Coronary artery (tissue), 2 donors: ENCODE measurements at regions not wholly inside any gene's neighbourhood (a gene's known extent, or its start where the extent isn't known, plus 50 kb on each side); places are given as distances from the start of the nearest gene placed in this dataset.
"Not testable (repeated sequence)": the region's sequence is repeated elsewhere in the genome, so short reads cannot be mapped to it uniquely, and the experiment has no call there.

Experiments
- DNase-seq: peaks from one replicate; pipeline ENCODE4 v3.0.0-alpha.2; 2017; ENCODE audit warnings: low spot score
- H3K27ac ChIP-seq, 2 donors: fragments of 200-600 bp; sonication (generic); one replicate each; pipeline ENCODE4 v1.5.1; 2016 to 2019
- H3K4me3 ChIP-seq: fragments of 200-600 bp; sonication (generic); 2 replicates; pipeline ENCODE4 v1.5.1; 2016; ENCODE audit warnings: mild to moderate bottlenecking, moderate library complexity
- CTCF ChIP-seq: fragments of 200-600 bp; sonication (generic); IDR thresholded peaks from one replicate; pipeline ENCODE4 v1.5.1; 2019; ENCODE audit warnings: antibody characterized with exemption

- Histone ChIP-seq H3K27ac (no peak overlapping the region), H3K4me3 (no peak overlapping the region)
- DNase-seq = no peak
- TF ChIP-seq CTCF = no peak
These were observed 87.8 kb downstream of the HLX start for GRCh38 chr1:220966881-220967611.

- DNase-seq = no peak
- no peak for TF ChIP-seq CTCF
- no peak overlapping the region for H3K4me3 ChIP-seq
- H3K27ac ChIP-seq = no peak overlapping the region
These were observed 88.7 kb downstream of the HLX start for GRCh38 chr1:220967911-220968310.

- not testable (repeated sequence) for H3K27ac ChIP-seq, H3K4me3 ChIP-seq, DNase-seq
These were observed 90.0 kb downstream of the HLX start for GRCh38 chr1:220969281-220969680.

- Histone ChIP-seq H3K4me3 (no peak overlapping the region), H3K27ac (no peak overlapping the region)
- no peak for TF ChIP-seq CTCF
- DNase-seq = no peak
These were observed 91.1 kb downstream of the HLX start for GRCh38 chr1:220970311-220970710.

GRCh38 chr1:220971221-220971620 lies 92.0 kb downstream of the HLX start:
- TF ChIP-seq CTCF = no peak
- no peak for DNase-seq
- no peak overlapping the region for H3K27ac ChIP-seq
- no peak overlapping the region for H3K4me3 ChIP-seq

GRCh38 chr1:220974431-220974830 lies 95.2 kb downstream of the HLX start:
- no peak overlapping the region for H3K4me3 ChIP-seq
- DNase-seq = no peak
- H3K27ac ChIP-seq = no peak overlapping the region
- TF ChIP-seq CTCF = no peak

GRCh38 chr1:220976390-220976789 lies 97.1 kb downstream of the HLX start:
- Histone ChIP-seq H3K4me3 (no peak overlapping the region), H3K27ac (no peak overlapping the region)
- DNase-seq = no peak
- no peak for TF ChIP-seq CTCF
